GM23248 (cell line): ENCODE measurements at regions not wholly inside any gene's neighbourhood (a gene's known extent, or its start where the extent isn't known, plus 50 kb on each side); places are given as distances from the start of the nearest gene placed in this dataset.

Source experiments
- DNase-seq: peaks from one replicate; pipeline ENCODE4 v3.0.0-alpha.2; 2015
- H2AFZ ChIP-seq: fragments of 200-600 bp; sonication (generic); 2 replicates; pipeline ENCODE4 v1.6.1; 2016; ENCODE audit warnings: antibody characterized with exemption
- H3F3A ChIP-seq: fragments of 200-600 bp; sonication (generic); 2 replicates; pipeline ENCODE4 v1.6.1; 2016; ENCODE audit warnings: mild to moderate bottlenecking, antibody characterized with exemption, mixed run types; ENCODE audit not compliant: insufficient read depth
- H3K27ac ChIP-seq: fragments of 200-600 bp; sonication (generic); 2 replicates; pipeline ENCODE4 v1.5.1; 2016; ENCODE audit warnings: mild to moderate bottlenecking
- H3K27me3 ChIP-seq: fragments of 200-600 bp; sonication (generic); replicated peaks from 2 replicates; pipeline ENCODE4 v1.6.1; 2016; ENCODE audit warnings: mild to moderate bottlenecking; ENCODE audit not compliant: insufficient read depth
- H3K36me3 ChIP-seq: fragments of 200-600 bp; sonication (generic); 2 replicates; pipeline ENCODE4 v1.6.1; 2016; ENCODE audit warnings: low read depth, mild to moderate bottlenecking
- H3K4me1 ChIP-seq: fragments of 200-600 bp; sonication (generic); 2 replicates; pipeline ENCODE4 v1.6.1; 2016; ENCODE audit warnings: mild to moderate bottlenecking; ENCODE audit not compliant: insufficient read depth
- H3K4me2 ChIP-seq: fragments of 200-600 bp; sonication (generic); one replicate; pipeline ENCODE4 v1.6.1; 2016; ENCODE audit warnings: mild to moderate bottlenecking; ENCODE audit not compliant: unreplicated experiment
- H3K4me3 ChIP-seq: fragments of 200-600 bp; sonication (generic); 2 replicates; pipeline ENCODE4 v1.5.1; 2016; ENCODE audit warnings: mild to moderate bottlenecking
- H3K79me2 ChIP-seq: fragments of 200-600 bp; sonication (generic); 2 replicates; pipeline ENCODE4 v1.6.1; 2016; ENCODE audit warnings: mild to moderate bottlenecking; ENCODE audit not compliant: insufficient read depth
- H3K9ac ChIP-seq: fragments of 200-600 bp; sonication (generic); 2 replicates; pipeline ENCODE4 v1.6.1; 2016; ENCODE audit warnings: mild to moderate bottlenecking
- H3K9me2 ChIP-seq: fragments of 200-600 bp; sonication (generic); 2 replicates; pipeline ENCODE4 v1.6.1; 2016; ENCODE audit warnings: mixed run types, mild to moderate bottlenecking, moderate library complexity; ENCODE audit not compliant: insufficient read depth
- H3K9me3 ChIP-seq: fragments of 200-600 bp; sonication (generic); one replicate; pipeline ENCODE4 v1.6.1; 2017; ENCODE audit warnings: low read depth
- H4K20me1 ChIP-seq: fragments of 200-600 bp; sonication (generic); 2 replicates; pipeline ENCODE4 v1.6.0; 2016; ENCODE audit not compliant: insufficient read depth
- EZH2 ChIP-seq: fragments of 200-600 bp; sonication (generic); IDR thresholded peaks from 2 replicates; pipeline ENCODE4 v1.6.1; 2018; ENCODE audit warnings: antibody characterized with exemption, mild to moderate bottlenecking; ENCODE audit not compliant: insufficient read depth, poor library complexity, severe bottlenecking
- EZH2phosphoT487 ChIP-seq: fragments of 200-600 bp; sonication (generic); IDR thresholded peaks from 2 replicates; pipeline ENCODE4 v1.6.1; 2018; ENCODE audit warnings: antibody characterized with exemption, moderate library complexity, mild to moderate bottlenecking, low read depth; ENCODE audit not compliant: insufficient read depth
- WGBS, 2 experiments: methylation state at CpG; one replicate each; pipeline ENCODE4 v1.1.6; 2015 to 2017; ENCODE audit warnings: low lambda C conversion rate in 2 of 2, low coverage in 1 of 2; ENCODE audit errors: missing lambda C conversion rate in 2 of 2; 5-methylcytosine and 5-hydroxymethylcytosine counted together
- in situ Hi-C: fragments of 300-500 bp; cut with MboI; formaldehyde crosslinking; loops from 2 replicates; pipeline ENCODE4 v1.15.0; 2020

DNA sequence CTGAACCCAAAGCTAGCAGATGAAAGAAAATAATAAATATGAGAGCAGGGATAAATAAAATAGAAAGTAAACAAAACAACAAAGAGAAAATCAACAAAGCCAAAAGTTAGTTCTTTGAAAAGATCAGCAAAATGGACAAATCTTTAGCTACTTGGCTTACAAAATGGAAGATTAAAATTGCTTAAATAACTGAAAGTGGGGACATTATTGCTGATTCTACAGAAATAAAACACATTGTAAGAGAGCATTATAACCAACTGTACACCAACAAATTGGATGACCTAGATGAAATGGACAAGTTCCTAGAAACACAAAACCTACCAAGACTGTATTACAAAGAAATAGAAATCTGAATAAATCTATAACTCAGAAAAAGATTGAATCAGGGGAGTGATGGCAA, 238.3 kb upstream of the C1orf87 start:
- no peaks in the 10 kb centered on the region for H3K36me3 ChIP-seq
- no peak overlapping the region for H3K4me3 ChIP-seq
- H3K4me1 ChIP-seq, result no peaks in the 10 kb centered on the region
- no peak overlapping the region for H3K9ac ChIP-seq
- no peaks in the 10 kb centered on the region for H3K9me3 ChIP-seq
- no peaks in the 10 kb centered on the region for H3K79me2 ChIP-seq
- TF ChIP-seq EZH2, result no peak
- TF ChIP-seq EZH2phosphoT487, result no peak
- H3K27me3 ChIP-seq, result 0 out of 2 replicates have a peak, but pooled peaks cover 11% of the 10 kb centered on the region
- no peaks in the 10 kb centered on the region; the same call in 1 of the 2 replicates for H3K9me2 ChIP-seq
- H3K27ac ChIP-seq, result no peak overlapping the region
- no peaks in the 10 kb centered on the region for H3F3A ChIP-seq
- no peak overlapping the region for H2AFZ ChIP-seq
- DNase-seq, result no peak
- 0 out of 2 replicates have a peak, but pooled peaks cover 5% of the 10 kb centered on the region for H4K20me1 ChIP-seq
- no peak overlapping the region for H3K4me2 ChIP-seq
- in situ Hi-C loops, result no loop called here

DNA sequence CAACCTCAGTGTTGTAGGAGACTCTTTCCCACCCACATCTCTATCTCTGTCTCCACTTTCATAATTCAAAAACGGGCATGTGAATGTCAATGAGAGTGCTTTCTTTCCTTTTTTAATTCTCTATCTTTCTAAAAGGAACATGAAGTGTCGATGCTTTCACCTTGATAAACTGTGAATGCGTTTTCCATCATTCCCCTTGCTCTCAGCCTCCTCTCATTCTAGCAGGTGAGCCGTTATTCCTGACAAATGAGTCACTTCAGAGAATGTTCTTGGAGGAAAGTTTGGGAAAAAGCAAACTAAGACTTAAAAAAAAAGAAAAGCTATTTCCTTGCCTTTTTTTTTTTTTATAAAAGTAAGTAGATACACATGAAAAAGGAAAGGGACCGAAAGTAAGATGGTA, 226.0 kb upstream of the C1orf87 start:
- Histone ChIP-seq H3K79me2 (no peaks in the 10 kb centered on the region), H2AFZ (no peak overlapping the region), H3K9ac (no peak overlapping the region), H3K27ac (no peak overlapping the region), H3K9me2 (no peaks in the 10 kb centered on the region), H3K4me1 (no peaks in the 10 kb centered on the region), H3F3A (no peaks in the 10 kb centered on the region), H3K4me3 (no peak overlapping the region), H3K36me3 (no peaks in the 10 kb centered on the region), H3K4me2 (no peak overlapping the region), H3K9me3 (no peaks in the 10 kb centered on the region), H4K20me1 (no peaks in the 10 kb centered on the region), H3K27me3 (peaks cover 4% of the 10 kb centered on the region; the same call in 1 of the 2 replicates)
- 52 to 60% methylated on average over 5 of the region's 5 CpGs for WGBS, 2 experiments
- no peak for DNase-seq
- in situ Hi-C loops, result loop anchor here (25.0 kb wide), 1 partner anchor 738 kb away; no protein-coding TSS in a partner anchor
- TF ChIP-seq EZH2phosphoT487 (no peak), EZH2 (no peak)

DNA sequence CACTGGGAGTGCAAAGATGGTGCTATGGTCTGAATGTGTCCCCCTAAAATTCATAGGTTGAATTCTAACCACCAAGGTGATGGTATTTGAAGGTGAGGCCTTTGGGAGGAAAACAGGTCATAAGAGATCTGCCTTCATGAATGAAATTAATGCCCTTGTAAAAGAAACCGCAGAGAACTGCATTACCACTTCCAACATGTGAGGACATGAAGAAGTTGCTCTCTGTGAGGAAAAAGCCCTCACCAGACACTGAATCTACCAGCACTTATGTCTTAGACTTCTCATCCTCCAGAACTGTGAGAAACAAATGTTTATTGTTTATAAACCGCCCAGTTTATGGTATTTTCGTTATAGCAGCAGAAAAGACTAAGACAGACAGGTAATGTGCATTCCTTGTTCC, 224.7 kb upstream of the C1orf87 start:
- no peaks in the 10 kb centered on the region for H3K36me3 ChIP-seq
- no peaks in the 10 kb centered on the region for H3F3A ChIP-seq
- 67 to 78% methylated on average over 3 of the region's 3 CpGs for WGBS, 2 experiments
- H3K4me2 ChIP-seq, result no peak overlapping the region
- no peak for DNase-seq
- H2AFZ ChIP-seq, result no peak overlapping the region
- in situ Hi-C loops, result loop anchor here (25.0 kb wide), 1 partner anchor 739 kb away; no protein-coding TSS in a partner anchor
- no peaks in the 10 kb centered on the region for H3K79me2 ChIP-seq
- no peak overlapping the region for H3K9ac ChIP-seq
- no peak overlapping the region for H3K27ac ChIP-seq
- no peaks in the 10 kb centered on the region for H3K9me2 ChIP-seq
- H3K4me3 ChIP-seq, result no peak overlapping the region
- no peaks in the 10 kb centered on the region for H4K20me1 ChIP-seq
- H3K27me3 ChIP-seq, result peaks cover 4% of the 10 kb centered on the region; the same call in 1 of the 2 replicates
- TF ChIP-seq EZH2 (no peak), EZH2phosphoT487 (no peak)
- no peaks in the 10 kb centered on the region for H3K4me1 ChIP-seq
- H3K9me3 ChIP-seq, result no peaks in the 10 kb centered on the region

DNA sequence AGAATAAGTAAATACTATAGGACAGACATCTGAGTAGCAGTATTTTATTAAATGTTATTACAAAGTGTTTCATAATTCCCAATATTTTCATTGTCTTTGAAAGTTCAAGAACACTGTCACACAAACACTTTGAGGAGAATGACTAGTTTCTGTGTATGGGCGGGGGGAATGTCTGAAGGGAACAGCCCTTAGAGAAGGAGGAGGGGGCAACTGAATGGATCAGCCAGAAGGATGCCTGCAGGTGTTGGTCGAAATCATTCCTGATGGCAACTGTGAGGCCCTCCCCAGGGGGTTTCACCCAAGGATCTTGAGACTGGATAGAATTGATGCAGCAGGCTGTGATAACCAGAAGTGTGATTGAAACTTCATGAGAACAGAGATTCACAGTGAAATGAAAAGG, 223.2 kb upstream of the C1orf87 start:
- Histone ChIP-seq H3K4me2 (no peak overlapping the region), H3K4me3 (no peak overlapping the region), H3K27me3 (peaks cover 9% of the 10 kb centered on the region; the same call in 1 of the 2 replicates), H3K27ac (no peak overlapping the region), H3K9ac (no peak overlapping the region), H3K79me2 (no peaks in the 10 kb centered on the region), H4K20me1 (no peaks in the 10 kb centered on the region), H2AFZ (no peak overlapping the region), H3F3A (no peaks in the 10 kb centered on the region), H3K36me3 (no peaks in the 10 kb centered on the region), H3K4me1 (no peaks in the 10 kb centered on the region), H3K9me2 (no peaks in the 10 kb centered on the region), H3K9me3 (no peaks in the 10 kb centered on the region)
- no peak for TF ChIP-seq EZH2phosphoT487
- no peak for TF ChIP-seq EZH2
- in situ Hi-C loops, result loop anchor here (25.0 kb wide), 1 partner anchor 741 kb away; no protein-coding TSS in a partner anchor
- WGBS, 2 experiments, result 10 to 13% methylated on average over 2 of the region's 2 CpGs
- no peak for DNase-seq

DNA sequence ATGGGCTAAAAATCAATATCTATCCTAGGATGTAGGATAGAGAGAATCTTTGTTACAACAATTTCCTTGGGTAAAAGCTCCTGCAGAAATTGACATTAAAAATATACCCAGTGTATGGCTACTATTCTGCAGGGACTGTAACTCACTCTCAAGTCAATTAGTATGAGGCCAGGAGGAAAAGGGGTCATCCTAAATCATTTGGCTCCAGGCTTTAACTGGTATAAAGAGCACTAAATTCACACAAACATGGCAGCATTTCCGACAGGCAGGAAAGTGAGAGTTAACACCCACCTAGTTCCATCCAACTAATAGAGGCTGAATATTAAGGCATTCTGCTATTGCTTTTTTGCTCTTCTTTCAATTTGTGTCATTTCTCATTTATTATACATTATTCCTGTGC, 218.6 kb upstream of the C1orf87 start:
- H3K4me3 ChIP-seq, result no peak overlapping the region
- no peaks in the 10 kb centered on the region for H3K9me3 ChIP-seq
- no peaks in the 10 kb centered on the region for H3K36me3 ChIP-seq
- no peak for DNase-seq
- no peaks in the 10 kb centered on the region for H3K9me2 ChIP-seq
- no peak overlapping the region for H3K4me2 ChIP-seq
- no peak for TF ChIP-seq EZH2
- no peak for TF ChIP-seq EZH2phosphoT487
- 0 out of 2 replicates have a peak, but pooled peaks cover 12% of the 10 kb centered on the region for H3K27me3 ChIP-seq
- WGBS, 2 experiments, result 50 to 57% methylated on average over 1 of the region's 1 CpG
- no peaks in the 10 kb centered on the region for H4K20me1 ChIP-seq
- no peaks in the 10 kb centered on the region for H3F3A ChIP-seq
- H3K79me2 ChIP-seq, result no peaks in the 10 kb centered on the region
- H3K27ac ChIP-seq, result no peak overlapping the region
- in situ Hi-C loops, result loop anchor here (25.0 kb wide), 1 partner anchor 745 kb away; no protein-coding TSS in a partner anchor
- H3K4me1 ChIP-seq, result no peaks in the 10 kb centered on the region
- no peak overlapping the region for H3K9ac ChIP-seq
- H2AFZ ChIP-seq, result no peak overlapping the region
